H1 (cell line): ENCODE measurements at regions not wholly inside any gene's neighbourhood (a gene's known extent, or its start where the extent isn't known, plus 50 kb on each side); places are given as distances from the start of the nearest gene placed in this dataset.

ENCODE experiments used
- CTCF ChIA-PET: fragments of 300-600 bp; sonication (Branson Sonifier 250); formaldehyde crosslinking; loops from one replicate; lab custom pipeline; 2021; ENCODE audit not compliant: partially characterized antibody; lab: Charles Lee
- POLR2A ChIA-PET: fragments of 300-600 bp; sonication (Branson Sonifier 250); formaldehyde crosslinking; loops from one replicate; lab custom pipeline; 2021; ENCODE audit warnings: inconsistent platforms; ENCODE audit not compliant: partially characterized antibody; lab: Charles Lee
- DNase-seq, 2 experiments: peaks; one replicate each; pipeline versions ENCODE4 v3.0.0 to v3.0.0-alpha.2; 2010 to 2022; ENCODE audit warnings: low spot score in 2 of 2, low read depth in 1 of 2, mixed read lengths in 1 of 2
- FAIRE-seq: peaks from 2 replicates; lab custom pipeline; 2011; peaks lifted over from hg19 to GRCh38; lab: Jason Lieb, UNC
- H2AFZ ChIP-seq: 2 replicates; pipeline ENCODE4 v1.8.1; 2012; ENCODE audit warnings: low read length, inconsistent platforms
- H2AK5ac ChIP-seq: 2 replicates; pipeline ENCODE4 v1.6.1; 2013; ENCODE audit warnings: low read depth, low read length
- H2BK120ac ChIP-seq: replicated peaks from 2 replicates; pipeline ENCODE3; 2013; ENCODE audit warnings: low read depth, low read length, inconsistent platforms
- H2BK12ac ChIP-seq: 2 replicates; pipeline ENCODE4 v1.6.1; 2013; ENCODE audit warnings: low read depth, low read length
- H2BK15ac ChIP-seq: 2 replicates; pipeline ENCODE4 v1.6.1; 2013; ENCODE audit warnings: low read length
- H2BK20ac ChIP-seq: 2 replicates; pipeline ENCODE4 v1.6.1; 2013; ENCODE audit warnings: low read length
- H2BK5ac ChIP-seq: 2 replicates; pipeline ENCODE4 v1.6.1; 2013; ENCODE audit warnings: low read depth, low read length
- H3K14ac ChIP-seq: 2 replicates; pipeline ENCODE4 v1.6.1; 2013; ENCODE audit warnings: inconsistent platforms; ENCODE audit not compliant: insufficient read length
- H3K18ac ChIP-seq: 2 replicates; pipeline ENCODE4 v1.6.1; 2013; ENCODE audit warnings: low read length; ENCODE audit errors: extremely low read depth
- H3K23ac ChIP-seq: 2 replicates; pipeline ENCODE4 v1.6.1; 2013; ENCODE audit warnings: inconsistent platforms; ENCODE audit not compliant: insufficient read length
- H3K23me2 ChIP-seq: 2 replicates; pipeline ENCODE4 v1.6.1; 2013; ENCODE audit warnings: low read depth, low read length
- H3K27ac ChIP-seq: 2 replicates; pipeline ENCODE4 v1.6.1; 2011; ENCODE audit warnings: low read depth, low read length, inconsistent platforms
- H3K27me3 ChIP-seq, 4 experiments: replicated peaks in 1 of 4; 1 replicate in 1 of 4; 2 replicates in 3 of 4; pipeline versions ENCODE4 v1.6.1 to v1.8.1; 2011 to 2013; ENCODE audit warnings: low read length in 3 of 4, mild to moderate bottlenecking in 3 of 4, inconsistent platforms in 2 of 4, mixed read lengths in 2 of 4, moderate library complexity in 1 of 4; ENCODE audit not compliant: control insufficient read depth in 3 of 4, insufficient read depth in 3 of 4; ENCODE audit errors: extremely low read depth in 1 of 4
- H3K36me3 ChIP-seq, 4 experiments: 2 replicates each; pipeline versions ENCODE4 v1.6.1 to v1.8.1; 2011 to 2013; ENCODE audit warnings: mild to moderate bottlenecking in 4 of 4, low read length in 3 of 4, moderate library complexity in 2 of 4, control low read depth in 1 of 4, inconsistent platforms in 1 of 4; ENCODE audit not compliant: insufficient read depth in 4 of 4, control insufficient read depth in 2 of 4
- H3K4ac ChIP-seq: replicated peaks from 2 replicates; pipeline ENCODE3; 2013; ENCODE audit warnings: low read length, low read depth, mixed read lengths, inconsistent platforms; ENCODE audit not compliant: insufficient read length
- H3K4me1 ChIP-seq, 4 experiments: replicated peaks in 1 of 4; 1 replicate in 1 of 4; 2 replicates in 3 of 4; pipeline versions ENCODE4 v1.6.1 to v1.8.1; 2011 to 2013; ENCODE audit warnings: low read length in 3 of 4, inconsistent platforms in 2 of 4, mixed read lengths in 1 of 4; ENCODE audit not compliant: insufficient read depth in 4 of 4, control insufficient read depth in 3 of 4
- H3K4me2 ChIP-seq, 2 experiments: 2 replicates each; pipeline versions ENCODE4 v1.6.1 to v1.8.1; 2011 to 2013; ENCODE audit warnings: low read depth in 2 of 2, low read length in 2 of 2, control low read depth in 1 of 2, inconsistent platforms in 1 of 2, mild to moderate bottlenecking in 1 of 2; ENCODE audit not compliant: insufficient read depth in 1 of 2
- H3K4me3 ChIP-seq, 4 experiments: fragments of 200-600, 300-600 bp in 1 of 4; sonication (generic), shearing (Covaris generic), sonication (Bioruptor Twin) in 1 of 4; 2 replicates each; pipeline versions ENCODE4 v1.5.1 to v1.8.1; 2011 to 2016; ENCODE audit warnings: low read length in 4 of 4, low read depth in 3 of 4, control low read depth in 2 of 4, inconsistent platforms in 2 of 4, mild to moderate bottlenecking in 2 of 4, mixed read lengths in 1 of 4, moderate library complexity in 1 of 4; ENCODE audit not compliant: insufficient read depth in 2 of 4; ENCODE audit errors: extremely low read depth in 1 of 4
- H3K56ac ChIP-seq: replicated peaks from 2 replicates; pipeline ENCODE3; 2013; ENCODE audit warnings: low read depth, mild to moderate bottlenecking, mixed read lengths, low read length, inconsistent platforms; ENCODE audit not compliant: insufficient read length
- H3K79me1 ChIP-seq: 2 replicates; pipeline ENCODE4 v1.6.1; 2013; ENCODE audit warnings: low read depth, low read length, control low read depth
- H3K79me2 ChIP-seq, 2 experiments: 2 replicates each; pipeline versions ENCODE4 v1.6.1 to v1.8.1; 2012 to 2013; ENCODE audit warnings: low read length in 2 of 2, mild to moderate bottlenecking in 2 of 2, inconsistent platforms in 1 of 2; ENCODE audit not compliant: insufficient read depth in 2 of 2, control insufficient read depth in 1 of 2
- H3K9ac ChIP-seq, 4 experiments: replicated peaks in 1 of 4; 1 replicate in 1 of 4; 2 replicates in 3 of 4; pipeline versions ENCODE4 v1.6.1 to v1.8.1; 2011 to 2013; ENCODE audit warnings: low read depth in 3 of 4, low read length in 3 of 4, control low read depth in 2 of 4, mild to moderate bottlenecking in 2 of 4, moderate library complexity in 2 of 4, inconsistent platforms in 1 of 4; ENCODE audit errors: extremely low read depth in 1 of 4
- H3K9me3 ChIP-seq, 2 experiments: 2 replicates each; pipeline versions ENCODE4 v1.6.1 to v1.8.1; 2012 to 2013; ENCODE audit warnings: mild to moderate bottlenecking in 2 of 2, moderate library complexity in 2 of 2, control low read depth in 1 of 2, inconsistent platforms in 1 of 2, low read depth in 1 of 2, low read length in 1 of 2, mixed read lengths in 1 of 2; ENCODE audit not compliant: insufficient read depth in 2 of 2
- H4K20me1 ChIP-seq, 2 experiments: replicated peaks in 1 of 2; 2 replicates each; pipeline versions ENCODE3 to v1.8.1; 2011 to 2013; ENCODE audit warnings: inconsistent platforms in 2 of 2, low read length in 2 of 2, mild to moderate bottlenecking in 1 of 2; ENCODE audit not compliant: insufficient read depth in 2 of 2, control insufficient read depth in 1 of 2
- H4K5ac ChIP-seq: 2 replicates; pipeline ENCODE4 v1.6.1; 2013; ENCODE audit warnings: low read length, low read depth, mixed read lengths, inconsistent platforms; ENCODE audit not compliant: insufficient read length
- H4K8ac ChIP-seq: 2 replicates; pipeline ENCODE4 v1.8.0; 2013; ENCODE audit warnings: mild to moderate bottlenecking, moderate library complexity, low read length, inconsistent platforms; ENCODE audit not compliant: insufficient read depth; ENCODE audit errors: extremely low read depth
- H4K91ac ChIP-seq: replicated peaks from 2 replicates; pipeline ENCODE3; 2013; ENCODE audit warnings: low read length, mixed read lengths, inconsistent platforms; ENCODE audit not compliant: insufficient read length
- ATF3 ChIP-seq: IDR thresholded peaks from 2 replicates; pipeline ENCODE4 v1.6.1; 2011; ENCODE audit warnings: low read depth, mild to moderate bottlenecking, low read length; ENCODE audit not compliant: insufficient read depth
- CBX8 ChIP-seq: fragments of 300-800, 300-1000 bp; sonication (generic); IDR thresholded peaks from 2 replicates; pipeline ENCODE4 v1.7.1; 2016; ENCODE audit warnings: low read depth, low read length, borderline replicate concordance
- JUND ChIP-seq: IDR thresholded peaks from 2 replicates; pipeline ENCODE4 v1.6.1; 2011; ENCODE audit warnings: mild to moderate bottlenecking, improper control_type of control experiment, low read length
- KDM4A ChIP-seq: IDR thresholded peaks from one replicate; pipeline ENCODE4 v1.7.1; 2012; ENCODE audit warnings: low read depth, mild to moderate bottlenecking, moderate library complexity, low read length, inconsistent platforms; ENCODE audit not compliant: severe bottlenecking
- KDM5A ChIP-seq: fragments of 200-600 bp; IDR thresholded peaks from 2 replicates; pipeline ENCODE4 v1.7.1; 2012; ENCODE audit warnings: mild to moderate bottlenecking, low read length, inconsistent platforms, mixed read lengths
- NANOG ChIP-seq: IDR thresholded peaks from 2 replicates; pipeline ENCODE4 v1.6.1; 2011; ENCODE audit warnings: low read length, low read depth, mild to moderate bottlenecking, inconsistent platforms; ENCODE audit not compliant: insufficient read depth, poor library complexity, severe bottlenecking
- POU5F1 ChIP-seq: IDR thresholded peaks from 2 replicates; pipeline ENCODE4 v1.6.1; 2011; ENCODE audit warnings: low read depth, mild to moderate bottlenecking, low read length, moderate library complexity
- RAD21 ChIP-seq, 2 experiments: IDR thresholded peaks in 1 of 2; conservative IDR thresholded peaks in 1 of 2; 2 replicates each; pipeline ENCODE4 v1.6.1; 2011; ENCODE audit warnings: low read depth in 2 of 2, low read length in 2 of 2, improper control_type of control experiment in 1 of 2, inconsistent platforms in 1 of 2, mild to moderate bottlenecking in 1 of 2, moderate library complexity in 1 of 2
- SAP30 ChIP-seq: fragments of 300-600 bp; sonication (generic); IDR thresholded peaks from 2 replicates; pipeline ENCODE4 v1.7.1; 2012; ENCODE audit warnings: low read length, moderate library complexity, mild to moderate bottlenecking, inconsistent platforms; ENCODE audit not compliant: insufficient read depth, insufficient replicate concordance
- SIRT6 ChIP-seq: IDR thresholded peaks from one replicate; pipeline ENCODE4 v1.7.1; 2012; ENCODE audit warnings: low read length, inconsistent platforms
- SRF ChIP-seq: IDR thresholded peaks from 2 replicates; pipeline ENCODE4 v1.6.1; 2011; ENCODE audit warnings: mild to moderate bottlenecking, low read depth, low read length, moderate library complexity
- TAF7 ChIP-seq: optimal IDR thresholded peaks from 2 replicates; pipeline ENCODE3; 2011; ENCODE audit warnings: low read depth, mild to moderate bottlenecking, inconsistent platforms, low read length, moderate library complexity, borderline replicate concordance
- TEAD4 ChIP-seq: IDR thresholded peaks from 2 replicates; pipeline ENCODE4 v1.6.1; 2012; ENCODE audit warnings: low read depth, low read length, inconsistent platforms, mixed read lengths
- WGBS, 2 experiments: shearing (Covaris generic) in 1 of 2; methylation state at CpG; one replicate each; pipeline versions ENCODE4 v1.1.6 to v1.1.7; 2013 to 2015; ENCODE audit warnings: low lambda C conversion rate in 2 of 2, mixed read lengths in 2 of 2, inconsistent platforms in 1 of 2, low coverage in 1 of 2, missing lambda C conversion rate in 1 of 2; ENCODE audit not compliant: insufficient replicate concordance in 2 of 2, insufficient coverage in 1 of 2, insufficient read length in 1 of 2; ENCODE audit errors: extremely low coverage in 1 of 2, missing lambda C conversion rate in 1 of 2; 5-methylcytosine and 5-hydroxymethylcytosine counted together

DNA sequence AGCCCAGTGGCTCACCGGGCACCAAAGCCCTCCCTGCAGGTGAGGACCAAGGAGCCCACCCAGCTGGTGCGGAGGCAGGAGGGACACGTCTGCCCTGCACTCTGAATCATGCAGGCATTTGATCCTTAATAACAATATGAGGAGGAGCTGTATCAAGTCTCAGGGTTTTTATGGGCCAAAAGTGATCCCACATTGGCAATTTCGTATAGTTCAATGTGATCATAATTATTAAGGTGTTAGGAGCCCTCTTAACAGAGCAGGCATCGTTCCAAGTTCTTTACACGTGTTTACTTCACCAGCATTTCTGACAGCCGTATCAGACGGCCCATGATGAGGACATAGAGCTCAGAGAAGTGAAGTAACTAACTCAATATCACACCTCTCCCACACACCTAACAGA lies 91.9 kb upstream of the PRR5 start:
- H3K14ac ChIP-seq: no peak overlapping the region
- no peak overlapping the region for H2BK20ac ChIP-seq
- FAIRE-seq: no peak
- no peaks in the 10 kb centered on the region for H3K79me1 ChIP-seq
- H3K4me2 ChIP-seq: no peak overlapping the region
- DNase-seq: no peak
- no peak overlapping the region for H3K9ac ChIP-seq
- no peak overlapping the region for H2BK15ac ChIP-seq
- H3K27me3 ChIP-seq: no peaks in the 10 kb centered on the region
- H3K27ac ChIP-seq: no peak overlapping the region
- no peak overlapping the region for H3K4ac ChIP-seq
- H3K9me3 ChIP-seq: peaks cover 0 to under 1% of the 10 kb centered on the region in 2 experiments; a peak in 2 of 4 replicates
- ChIA-PET POLR2A (interaction anchor here (0.7 to 0.9 kb wide), 2 partner anchors 21 to 35 kb away, joined by 3 to 4 read pairs; no protein-coding TSS in a partner anchor), CTCF (interaction anchor here (0.6 to 2.2 kb wide), 10 partner anchors 14 to 617 kb away, joined by 3 to 7 read pairs (median 4); no protein-coding TSS in a partner anchor)
- H2BK5ac ChIP-seq: no peak overlapping the region
- H2AFZ ChIP-seq: no peak overlapping the region
- no peak overlapping the region for H3K18ac ChIP-seq
- no peak overlapping the region for H2BK12ac ChIP-seq
- no peak overlapping the region for H3K56ac ChIP-seq
- no peaks in the 10 kb centered on the region; the same call in 1 of the 2 replicates for H3K23me2 ChIP-seq
- WGBS, 2 experiments: 88% methylated on average over 8 of the region's 8 CpGs; no CpG with 5 or more reads in 1 of the 2 experiments
- peak overlapping the region; percentile 26 for H4K91ac ChIP-seq
- no peaks in the 10 kb centered on the region for H3K36me3 ChIP-seq
- no peak overlapping the region for H4K8ac ChIP-seq
- peaks cover 0 to 9% (median 6%) of the 10 kb centered on the region in 4 experiments; a peak in 3 of 7 replicates for H3K4me1 ChIP-seq
- H3K79me2 ChIP-seq: no peaks in the 10 kb centered on the region
- no peak overlapping the region for H3K23ac ChIP-seq
- no peak overlapping the region for H4K5ac ChIP-seq
- H4K20me1 ChIP-seq: no peaks in the 10 kb centered on the region
- no peak overlapping the region for H2AK5ac ChIP-seq
- H2BK120ac ChIP-seq: no peak overlapping the region
- no peak overlapping the region for H3K4me3 ChIP-seq
- TF ChIP-seq TEAD4 (no peak), TAF7 (no peak), SIRT6 (no peak), SAP30 (no peak), ATF3 (no peak), KDM5A (no peak), RAD21 (IDR thresholded peaks at IDR 0.05 in 1 of 2, conservative IDR thresholded peaks at IDR 0.05 in 1 of 2; ENCODE audit: low read depth in 2 of 2, low read length in 2 of 2) (no peak), SRF (no peak), POU5F1 (no peak), CBX8 (no peak), JUND (no peak), KDM4A (no peak), NANOG (no peak)
